BE2C (cell line): ENCODE measurements at regions not wholly inside any gene's neighbourhood (a gene's known extent, or its start where the extent isn't known, plus 50 kb on each side); places are given as distances from the start of the nearest gene placed in this dataset.
A peak's percentile ranks its signal among the peaks of the same experiment; 100 is the strongest.
"Not testable (repeated sequence)": the region's sequence is repeated elsewhere in the genome, so short reads cannot be mapped to it uniquely, and the experiment has no call there.

ENCODE experiments used
- DNase-seq: peaks from one replicate; pipeline ENCODE4 v3.0.0-alpha.2; 2020
- H3K27me3 ChIP-seq: fragments of 250-450 bp; sonication (Bioruptor Pico); 2 replicates; pipeline ENCODE4 v1.5.1; 2020; ENCODE audit warnings: mild to moderate bottlenecking
- H3K36me3 ChIP-seq: fragments of 250-450 bp; sonication (Bioruptor Pico); 2 replicates; pipeline ENCODE4 v1.5.1; 2020; ENCODE audit warnings: mild to moderate bottlenecking
- H3K4me1 ChIP-seq: fragments of 250-450 bp; sonication (Bioruptor Pico); 2 replicates; pipeline ENCODE4 v1.5.1; 2020
- H3K4me3 ChIP-seq: 2 replicates; pipeline ENCODE4 v1.5.1; 2011; ENCODE audit warnings: low read depth, low read length
- H3K9me3 ChIP-seq: fragments of 250-450 bp; sonication (Bioruptor Pico); 2 replicates; pipeline ENCODE4 v1.5.1; 2020
- CTCF ChIP-seq: IDR thresholded peaks from 2 replicates; pipeline ENCODE4 v1.5.1; 2012; ENCODE audit warnings: mild to moderate bottlenecking, low read depth, low read length

- DNase-seq, result no peak
- Histone ChIP-seq H3K4me3 (no peak overlapping the region), H3K9me3 (peaks cover 4% of the 10 kb centered on the region; the same call in 1 of the 2 replicates), H3K4me1 (no peaks in the 10 kb centered on the region; the same call in 1 of the 2 replicates), H3K27me3 (no peaks in the 10 kb centered on the region), H3K36me3 (no peaks in the 10 kb centered on the region)
- no peak for TF ChIP-seq CTCF
Observed at GRCh38 chr2:234555161-234555560, 58.3 kb upstream of the ARL4C start.

GRCh38 chr2:234553223-234553622, 56.3 kb upstream of the ARL4C start:
- H3K27me3 ChIP-seq, H3K4me1 ChIP-seq, DNase-seq: not testable (repeated sequence)

GRCh38 chr2:234550511-234551107, 53.7 kb upstream of the ARL4C start:
- Histone ChIP-seq H3K36me3 (no peaks in the 10 kb centered on the region), H3K4me1 (no peaks in the 10 kb centered on the region; the same call in 1 of the 2 replicates), H3K9me3 (no peaks in the 10 kb centered on the region), H3K4me3 (no peak overlapping the region), H3K27me3 (no peaks in the 10 kb centered on the region)
- peak; percentile 74 for DNase-seq
- peak; percentile 100 for TF ChIP-seq CTCF

More at GRCh38 chr2:234553223-234553622, 56.3 kb upstream of the ARL4C start:
- H3K9me3 ChIP-seq, H3K4me3 ChIP-seq, H3K36me3 ChIP-seq: not testable (repeated sequence)

- no peak for DNase-seq
- no peaks in the 10 kb centered on the region for H3K27me3 ChIP-seq
- no peak overlapping the region for H3K4me3 ChIP-seq
- TF ChIP-seq CTCF, result no peak
- H3K4me1 ChIP-seq, result no peaks in the 10 kb centered on the region; the same call in 1 of the 2 replicates
- H3K9me3 ChIP-seq, result no peaks in the 10 kb centered on the region
- no peaks in the 10 kb centered on the region for H3K36me3 ChIP-seq
Observed at GRCh38 chr2:234550056-234550455, 53.2 kb upstream of the ARL4C start.

GRCh38 chr2:234548695-234549420, 52.0 kb upstream of the ARL4C start:
- TF ChIP-seq CTCF, result no peak
- Histone ChIP-seq H3K27me3 (no peaks in the 10 kb centered on the region), H3K4me1 (no peaks in the 10 kb centered on the region; the same call in 1 of the 2 replicates), H3K36me3 (no peaks in the 10 kb centered on the region), H3K9me3 (no peaks in the 10 kb centered on the region), H3K4me3 (no peak overlapping the region)
- no peak for DNase-seq

- no peaks in the 10 kb centered on the region for H3K9me3 ChIP-seq
- H3K27me3 ChIP-seq, result no peaks in the 10 kb centered on the region
- no peaks in the 10 kb centered on the region; the same call in 1 of the 2 replicates for H3K4me1 ChIP-seq
- H3K36me3 ChIP-seq, result no peaks in the 10 kb centered on the region
- no peak for TF ChIP-seq CTCF
- DNase-seq, result no peak
- H3K4me3 ChIP-seq, result no peak overlapping the region
Observed at GRCh38 chr2:234546770-234547169, 49.9 kb upstream of the ARL4C start.
